Epithelial cell of esophagus (primary cell): ENCODE measurements at regions not wholly inside any gene's neighbourhood (a gene's known extent, or its start where the extent isn't known, plus 50 kb on each side); places are given as distances from the start of the nearest gene placed in this dataset.

ENCODE experiments used
- DNase-seq: peaks from one replicate; pipeline ENCODE4 v3.0.0; 2010; ENCODE audit warnings: low read depth
- H3K4me3 ChIP-seq: 2 replicates; pipeline ENCODE4 v1.5.1; 2011; ENCODE audit warnings: mild to moderate bottlenecking, low read length, control low read depth
- TF ChIP-seq, protein P1 (sequence below): IDR thresholded peaks from 2 replicates; pipeline ENCODE4 v1.5.1; 2011; ENCODE audit warnings: low read depth, mild to moderate bottlenecking, low read length, control low read depth, inconsistent platforms; ENCODE audit not compliant: insufficient read depth; ENCODE audit errors: missing control alignments

DNA sequence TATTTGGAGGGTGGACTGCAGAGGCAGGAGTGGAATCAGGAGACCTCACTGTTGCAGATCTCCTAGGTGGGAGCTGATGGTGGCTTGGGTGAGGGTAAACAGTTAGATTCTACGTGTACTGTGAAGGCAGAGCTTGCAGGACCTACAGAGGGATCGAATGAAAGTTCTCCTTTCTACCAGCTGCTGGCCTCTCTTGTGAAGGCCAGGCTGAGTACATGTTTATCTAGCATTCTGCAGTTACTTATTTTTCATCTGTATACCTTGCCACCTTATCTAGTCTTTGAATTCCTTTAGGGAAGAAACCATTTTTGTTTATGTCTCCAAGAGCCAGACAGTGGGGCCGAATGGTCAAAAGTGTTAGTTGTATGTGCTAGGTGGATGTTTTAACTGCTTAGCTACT is 57.6 kb downstream of the PTTG1 start:
- H3K4me3 ChIP-seq = no peak overlapping the region
- DNase-seq = no peak
- TF ChIP-seq, protein P1, sequence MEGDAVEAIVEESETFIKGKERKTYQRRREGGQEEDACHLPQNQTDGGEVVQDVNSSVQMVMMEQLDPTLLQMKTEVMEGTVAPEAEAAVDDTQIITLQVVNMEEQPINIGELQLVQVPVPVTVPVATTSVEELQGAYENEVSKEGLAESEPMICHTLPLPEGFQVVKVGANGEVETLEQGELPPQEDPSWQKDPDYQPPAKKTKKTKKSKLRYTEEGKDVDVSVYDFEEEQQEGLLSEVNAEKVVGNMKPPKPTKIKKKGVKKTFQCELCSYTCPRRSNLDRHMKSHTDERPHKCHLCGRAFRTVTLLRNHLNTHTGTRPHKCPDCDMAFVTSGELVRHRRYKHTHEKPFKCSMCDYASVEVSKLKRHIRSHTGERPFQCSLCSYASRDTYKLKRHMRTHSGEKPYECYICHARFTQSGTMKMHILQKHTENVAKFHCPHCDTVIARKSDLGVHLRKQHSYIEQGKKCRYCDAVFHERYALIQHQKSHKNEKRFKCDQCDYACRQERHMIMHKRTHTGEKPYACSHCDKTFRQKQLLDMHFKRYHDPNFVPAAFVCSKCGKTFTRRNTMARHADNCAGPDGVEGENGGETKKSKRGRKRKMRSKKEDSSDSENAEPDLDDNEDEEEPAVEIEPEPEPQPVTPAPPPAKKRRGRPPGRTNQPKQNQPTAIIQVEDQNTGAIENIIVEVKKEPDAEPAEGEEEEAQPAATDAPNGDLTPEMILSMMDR = no peak

DNA sequence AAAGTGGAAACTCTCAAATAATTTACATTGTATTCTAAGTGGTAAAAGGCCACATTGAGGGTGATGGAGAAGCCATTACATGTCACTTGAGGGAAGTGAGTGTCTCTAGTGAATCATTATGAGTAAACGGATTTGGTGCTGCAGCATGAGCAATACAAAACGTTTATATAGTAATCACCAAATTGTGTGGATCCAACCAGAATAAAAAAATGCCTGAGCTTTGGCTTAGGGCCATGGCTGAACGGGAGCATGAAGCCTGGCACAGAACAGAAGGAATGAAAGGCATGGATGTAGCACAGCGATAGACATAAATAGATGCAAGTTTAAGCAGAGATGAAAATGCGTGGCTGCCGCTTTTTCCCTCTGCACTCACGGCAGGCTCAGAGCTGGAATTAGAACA is 58.3 kb downstream of the PTTG1 start:
- H3K4me3 ChIP-seq = no peak overlapping the region
- DNase-seq = peak; percentile 63
- TF ChIP-seq, protein P1 = no peak

DNA sequence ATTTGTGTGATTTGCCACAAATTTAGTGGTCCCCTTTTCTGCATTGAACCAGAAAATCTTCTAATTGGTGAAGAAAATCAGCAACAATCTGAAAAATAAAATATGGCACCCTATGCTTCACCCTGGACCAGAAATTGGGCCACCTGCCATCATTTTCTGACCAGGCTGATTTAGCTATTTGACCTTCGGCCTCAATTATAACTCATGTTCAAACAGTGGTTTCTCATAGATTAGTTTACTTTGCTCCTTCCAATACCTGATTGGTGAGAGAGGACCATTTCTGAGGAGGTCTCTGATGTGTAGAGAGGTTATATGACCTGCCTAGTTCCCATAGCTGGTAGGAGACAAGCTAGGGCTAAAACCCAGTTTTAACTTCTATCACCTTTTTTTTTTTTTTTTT is 59.0 kb downstream of the PTTG1 start:
- no peak for DNase-seq
- no peak overlapping the region for H3K4me3 ChIP-seq
- TF ChIP-seq, protein P1 = no peak

GRCh38 chr5:160484678-160485077 is 63.0 kb downstream of the PTTG1 start:
- DNase-seq = no peak
- no peak overlapping the region for H3K4me3 ChIP-seq
- TF ChIP-seq, protein P1 = no peak

DNA sequence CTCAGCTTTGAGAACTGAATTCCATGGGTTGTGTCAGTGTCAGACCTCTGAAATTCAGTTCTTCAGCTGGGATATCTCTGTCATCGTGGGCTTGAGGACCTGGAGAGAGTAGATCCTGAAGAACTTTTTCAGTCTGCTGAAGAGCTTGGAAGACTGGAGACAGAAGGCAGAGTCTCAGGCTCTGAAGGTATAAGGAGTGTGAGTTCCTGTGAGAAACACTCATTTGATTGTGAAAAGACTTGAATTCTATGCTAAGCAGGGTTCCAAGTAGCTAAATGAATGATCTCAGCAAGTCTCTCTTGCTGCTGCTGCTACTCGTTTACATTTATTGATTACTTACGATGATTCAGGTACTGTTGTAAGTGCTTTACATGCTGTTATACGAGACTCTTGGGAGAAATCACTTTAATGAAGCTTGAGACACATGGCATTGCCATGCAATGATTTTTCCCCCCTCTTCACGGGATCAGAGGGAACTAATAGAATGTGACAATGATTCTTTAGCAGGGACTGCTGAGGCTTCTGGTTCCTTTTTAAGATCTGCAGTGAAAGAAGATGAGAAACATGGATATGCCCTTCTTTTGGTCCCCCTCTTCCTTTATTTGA is 63.8 kb downstream of the PTTG1 start:
- no peak overlapping the region for H3K4me3 ChIP-seq
- TF ChIP-seq, protein P1 = no peak
- DNase-seq = no peak

GRCh38 chr5:160486573-160486972 is 64.9 kb downstream of the PTTG1 start:
- H3K4me3 ChIP-seq = no peak overlapping the region
- DNase-seq = no peak

More at GRCh38 chr5:160486573-160486972, 64.9 kb downstream of the PTTG1 start:
- TF ChIP-seq, protein P1 = no peak
